HG03469 (cell line): ENCODE measurements at regions not wholly inside any gene's neighbourhood (a gene's known extent, or its start where the extent isn't known, plus 50 kb on each side); places are given as distances from the start of the nearest gene placed in this dataset.

ENCODE experiments used
- ATAC-seq: cut with Tn5 transposase; IDR thresholded peaks from one replicate; pipeline ENCODE4 v1.9.1; 2021; ENCODE audit warnings: mild to moderate bottlenecking, moderate library complexity, moderate number of reproducible peaks; ENCODE audit not compliant: unreplicated experiment

- ATAC-seq, result no peak
Observed at GRCh38 chr11:37006563-37006962, 408.5 kb upstream of the RAG2 start.

- no peak for ATAC-seq
Observed at GRCh38 chr11:37002831-37003230, 404.8 kb upstream of the RAG2 start.

- no peak for ATAC-seq
Observed at GRCh38 chr11:36997656-36998055, 399.6 kb upstream of the RAG2 start.

GRCh38 chr11:36996795-36997194 lies 398.8 kb upstream of the RAG2 start:
- no peak for ATAC-seq

GRCh38 chr11:36994208-36994607 lies 396.2 kb upstream of the RAG2 start:
- no peak for ATAC-seq

GRCh38 chr11:36988556-36988955 lies 390.5 kb upstream of the RAG2 start:
- no peak for ATAC-seq

GRCh38 chr11:36985562-36985961 lies 387.5 kb upstream of the RAG2 start:
- ATAC-seq, result no peak

- no peak for ATAC-seq
Observed at GRCh38 chr11:36976741-36977140, 378.7 kb upstream of the RAG2 start.

GRCh38 chr11:36974771-36975170 lies 376.7 kb upstream of the RAG2 start:
- no peak for ATAC-seq

- ATAC-seq, result no peak
Observed at GRCh38 chr11:36953976-36954375, 355.9 kb upstream of the RAG2 start.

- no peak for ATAC-seq
Observed at GRCh38 chr11:36948460-36949127, 350.6 kb upstream of the RAG2 start.

GRCh38 chr11:36945384-36945783 lies 347.3 kb upstream of the RAG2 start:
- ATAC-seq, result no peak

- ATAC-seq, result no peak
Observed at GRCh38 chr11:36933481-36933880, 335.4 kb upstream of the RAG2 start.

- no peak for ATAC-seq
Observed at GRCh38 chr11:36931139-36931538, 333.1 kb upstream of the RAG2 start.

GRCh38 chr11:36930256-36930655 lies 332.2 kb upstream of the RAG2 start:
- no peak for ATAC-seq

GRCh38 chr11:36929401-36929800 lies 331.4 kb upstream of the RAG2 start:
- no peak for ATAC-seq

GRCh38 chr11:36928621-36929020 lies 330.6 kb upstream of the RAG2 start:
- no peak for ATAC-seq

GRCh38 chr11:36899800-36900199 lies 301.8 kb upstream of the RAG2 start:
- ATAC-seq, result no peak

- no peak for ATAC-seq
Observed at GRCh38 chr11:36890841-36891240, 292.8 kb upstream of the RAG2 start.

GRCh38 chr11:36890121-36890679 lies 292.2 kb upstream of the RAG2 start:
- ATAC-seq, result no peak

GRCh38 chr11:36885154-36885553 lies 287.1 kb upstream of the RAG2 start:
- no peak for ATAC-seq

- ATAC-seq, result no peak
Observed at GRCh38 chr11:36878737-36879136, 280.7 kb upstream of the RAG2 start.

- no peak for ATAC-seq
Observed at GRCh38 chr11:36877149-36877548, 279.1 kb upstream of the RAG2 start.
